ENCODE measurements at regions not wholly inside any gene's neighbourhood (a gene's known extent, or its start where the extent isn't known, plus 50 kb on each side); places are given as distances from the start of the nearest gene placed in this dataset.

DNA sequence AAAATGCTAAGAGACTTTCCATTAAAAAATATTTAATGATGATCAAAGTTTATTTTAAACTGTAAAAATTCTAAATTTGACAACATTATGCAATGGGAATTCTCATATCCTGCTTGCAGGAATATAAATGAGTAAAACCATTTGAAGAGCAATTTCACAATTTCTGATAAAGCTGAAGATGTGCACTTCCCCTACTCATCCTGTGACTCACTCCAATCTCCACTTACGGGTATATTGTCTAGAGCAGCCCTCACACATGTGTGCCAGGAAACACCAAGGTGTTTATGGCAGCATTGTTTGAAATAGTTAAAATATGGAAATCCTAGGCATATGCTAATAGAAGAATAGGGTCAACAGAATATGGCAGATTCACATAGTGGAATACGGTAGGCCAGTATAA is 158.4 kb downstream of the PDHA2 start:
- DNase-seq = no peak

DNA sequence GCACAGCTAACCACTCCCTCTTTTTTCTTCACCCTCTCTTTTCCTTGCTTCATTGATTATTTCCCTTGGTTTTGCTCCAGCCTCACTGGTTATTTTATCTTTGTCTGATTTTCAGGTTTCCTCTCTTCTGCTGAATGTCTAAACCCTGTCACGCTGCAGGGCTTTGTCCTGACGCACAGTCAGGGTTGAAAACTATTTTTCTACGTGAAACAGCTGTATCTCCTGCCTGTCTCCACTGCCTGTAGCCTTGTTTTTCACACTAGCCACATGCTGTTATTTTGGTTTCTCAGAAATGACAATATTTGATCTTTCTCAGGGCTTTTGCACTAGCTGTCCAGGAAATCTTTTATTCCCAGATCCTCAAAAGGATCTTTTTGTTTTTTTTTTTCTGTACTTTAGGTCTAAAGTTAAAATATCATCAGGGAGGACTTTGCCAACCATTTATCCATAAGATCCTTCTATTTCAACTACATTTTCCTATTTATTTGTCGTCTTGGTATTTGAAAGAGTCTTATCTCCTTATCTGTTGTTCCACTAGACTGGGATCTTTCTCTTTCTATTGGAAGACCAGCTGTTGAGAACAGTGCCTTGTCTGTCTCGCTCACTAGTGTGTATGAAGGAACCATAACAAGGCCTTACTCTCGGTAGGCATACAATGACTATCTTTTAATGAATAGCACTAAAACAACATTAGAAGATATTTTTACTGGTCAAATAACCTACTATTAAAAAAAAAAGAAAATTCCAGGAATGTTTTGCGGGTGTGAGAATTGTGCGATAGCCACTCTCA is 164.3 kb downstream of the PDHA2 start:
- DNase-seq = no peak

DNA sequence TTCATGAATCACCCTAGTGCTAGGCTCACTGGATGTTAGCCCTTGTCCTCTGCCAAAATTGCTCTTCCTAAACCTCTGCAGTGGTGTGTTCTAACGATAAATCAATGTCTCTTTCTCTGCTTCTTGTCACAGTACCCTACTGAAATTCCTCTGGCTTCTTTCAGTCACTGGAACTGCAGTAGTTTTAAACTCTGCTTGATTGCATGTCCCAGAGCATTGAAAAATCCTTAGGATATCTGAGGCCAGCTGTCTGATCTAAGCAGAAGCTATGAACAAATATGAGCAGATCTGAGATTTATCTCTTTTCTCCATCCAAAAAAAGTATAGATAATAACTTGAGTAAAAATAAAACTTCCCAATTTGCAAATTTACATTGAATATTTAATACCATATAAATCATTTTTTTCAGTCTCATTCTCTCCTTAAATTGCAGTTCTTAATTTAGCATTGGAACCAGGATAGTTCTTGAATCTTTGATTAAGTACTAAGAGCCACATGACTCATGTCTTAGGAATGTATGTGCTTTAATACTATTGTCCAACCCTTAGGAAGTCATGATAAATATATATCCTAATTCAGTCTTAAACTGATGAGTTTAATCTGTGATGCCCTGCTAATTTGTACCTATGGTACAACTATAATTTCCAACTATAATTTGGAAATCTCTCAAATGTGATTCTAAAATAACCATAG is 169.7 kb downstream of the PDHA2 start:
- no peak for DNase-seq

DNA sequence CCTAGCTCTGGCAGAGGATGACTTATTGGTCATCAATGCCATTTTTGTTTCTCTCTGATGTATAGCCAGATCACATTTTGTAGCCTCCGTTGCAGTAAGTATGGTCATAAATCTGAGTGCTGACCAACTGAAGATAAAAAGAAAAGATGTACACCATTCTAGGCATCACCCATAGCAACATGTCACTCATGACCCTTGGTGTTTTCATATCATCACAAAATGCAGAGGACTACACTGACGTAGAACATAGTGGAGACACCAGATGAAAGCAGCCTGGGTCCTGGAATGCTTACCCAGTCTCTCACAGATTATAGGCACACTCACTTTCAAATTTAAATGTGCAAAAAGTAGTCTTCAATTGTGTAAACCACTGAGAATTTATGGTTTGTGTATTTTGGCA is 172.8 kb downstream of the PDHA2 start:
- DNase-seq = no peak

DNA sequence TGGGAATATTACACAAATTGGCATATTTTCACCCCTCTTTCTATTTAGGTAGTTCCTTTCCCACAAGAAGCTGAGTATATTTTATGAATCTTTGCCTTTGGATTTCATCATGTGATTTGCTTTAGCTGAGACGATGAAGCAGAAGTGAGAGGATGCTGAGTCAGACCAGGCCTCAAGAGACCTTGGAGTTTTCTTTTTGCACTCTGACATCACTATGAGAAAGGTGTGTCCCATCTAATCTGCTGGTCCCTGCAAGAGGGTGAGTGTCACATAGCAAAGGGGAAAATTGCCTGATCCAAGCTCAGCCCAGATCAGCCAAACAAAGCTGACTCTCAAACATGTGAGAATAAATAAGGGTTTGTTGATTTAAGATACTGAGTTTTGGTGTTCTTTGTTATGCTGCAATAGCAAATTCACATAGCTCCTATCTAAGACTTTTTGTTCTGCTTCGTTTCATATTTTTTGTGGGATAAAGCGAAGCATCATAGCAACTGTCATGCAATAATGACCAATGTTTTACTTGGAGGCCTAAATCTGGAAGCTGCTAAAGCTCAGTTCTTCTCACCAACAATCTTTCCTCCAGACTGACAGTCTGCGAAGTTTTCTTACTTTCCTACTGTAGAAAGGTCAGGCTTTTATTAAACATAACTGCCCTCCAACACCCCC is 176.9 kb downstream of the PDHA2 start:
- DNase-seq = no peak

DNA sequence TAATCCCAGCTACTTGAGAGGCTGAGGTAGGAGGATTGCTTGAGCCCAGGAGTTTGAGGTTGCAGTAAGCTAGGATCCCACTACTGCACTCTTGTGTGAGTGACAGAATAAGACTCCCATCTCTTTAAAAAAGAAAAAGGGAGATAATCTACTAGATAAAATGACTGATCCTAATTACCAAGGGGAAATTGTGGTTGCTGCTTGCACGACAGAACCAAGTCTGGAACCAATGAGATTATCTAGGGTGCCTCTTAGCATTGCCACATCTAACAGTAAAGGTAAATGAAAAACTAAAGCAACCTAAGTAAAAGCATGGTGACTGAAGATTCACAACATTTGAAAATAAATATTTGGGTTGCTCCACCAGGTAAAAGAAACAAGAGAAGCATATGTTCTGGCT is 185.1 kb downstream of the PDHA2 start:
- DNase-seq = no peak

DNA sequence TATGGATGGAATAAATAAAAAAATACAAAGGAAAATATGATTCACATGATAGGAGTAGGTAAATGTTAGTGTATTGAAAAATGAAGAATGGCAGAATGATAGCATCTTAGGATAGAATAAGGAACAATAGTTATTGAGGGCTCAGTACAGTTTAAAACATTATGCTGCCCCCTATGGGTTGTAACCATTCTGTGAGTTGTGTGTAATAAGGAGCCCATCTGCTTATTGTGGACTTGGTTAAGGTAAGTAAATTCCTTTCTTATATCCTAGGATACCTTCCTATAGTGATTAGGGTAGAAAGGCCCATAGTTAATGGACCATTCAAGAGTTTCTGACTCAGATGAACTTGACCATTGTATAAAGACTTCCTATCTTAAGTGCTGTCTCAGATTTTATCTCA is 195.8 kb downstream of the PDHA2 start:
- no peak for DNase-seq

DNA sequence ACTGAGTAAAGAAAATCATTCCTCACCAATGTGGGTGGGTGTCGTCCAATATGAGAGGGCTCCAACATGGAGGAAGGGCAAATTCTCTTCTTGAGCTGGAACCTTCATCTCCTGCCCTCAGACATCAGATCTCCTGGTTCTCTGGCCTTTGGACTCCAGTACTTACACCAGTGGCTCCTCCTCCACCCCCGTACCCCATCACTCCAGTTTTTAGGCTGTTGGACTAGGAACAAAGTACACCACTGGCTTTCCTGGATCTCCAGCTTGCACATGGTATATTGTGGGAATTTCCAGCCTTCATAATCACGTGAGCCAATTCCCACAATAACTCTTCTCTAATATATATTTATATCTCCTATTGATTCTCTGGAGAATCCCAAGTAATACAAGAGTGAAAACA is 196.9 kb downstream of the PDHA2 start:
- no peak for DNase-seq

DNA sequence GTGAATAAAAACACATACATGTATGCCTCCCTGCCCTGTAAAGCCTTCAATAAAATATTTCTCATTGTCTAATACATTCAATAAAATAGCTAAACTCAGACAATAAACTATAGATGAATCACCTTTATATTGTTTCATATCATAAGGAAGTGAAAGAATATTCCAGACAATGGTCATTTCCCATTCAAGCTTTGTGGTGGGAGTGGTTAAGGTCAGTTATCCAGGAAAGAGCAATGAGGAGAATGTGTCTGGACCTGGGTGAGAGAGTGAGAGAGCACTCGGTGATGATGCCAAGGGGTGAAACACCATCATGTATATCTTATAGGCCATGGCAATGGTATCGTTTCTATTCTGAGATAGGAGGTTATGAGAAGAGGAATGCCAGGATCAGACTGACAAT is 197.8 kb downstream of the PDHA2 start:
- DNase-seq = no peak

DNA sequence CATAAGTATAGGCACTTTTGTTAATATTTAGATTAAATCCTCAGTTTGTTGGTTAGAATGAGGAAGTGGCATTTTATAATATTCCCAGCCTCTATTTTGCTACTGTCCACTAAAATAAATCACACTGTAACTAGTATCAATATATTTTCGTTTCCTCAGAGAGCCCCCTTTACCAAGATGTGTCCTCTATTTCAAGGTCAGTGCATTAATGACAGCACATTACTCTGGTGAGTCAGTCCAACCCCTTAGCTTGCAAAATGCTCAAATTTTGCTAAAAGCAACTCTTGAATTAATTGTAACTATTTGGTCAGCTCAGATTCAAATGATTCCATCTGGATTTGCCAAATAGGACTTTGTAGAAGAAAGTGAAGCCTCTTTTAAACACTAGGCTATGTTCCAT is 199.3 kb downstream of the PDHA2 start:
- no peak for DNase-seq

DNA sequence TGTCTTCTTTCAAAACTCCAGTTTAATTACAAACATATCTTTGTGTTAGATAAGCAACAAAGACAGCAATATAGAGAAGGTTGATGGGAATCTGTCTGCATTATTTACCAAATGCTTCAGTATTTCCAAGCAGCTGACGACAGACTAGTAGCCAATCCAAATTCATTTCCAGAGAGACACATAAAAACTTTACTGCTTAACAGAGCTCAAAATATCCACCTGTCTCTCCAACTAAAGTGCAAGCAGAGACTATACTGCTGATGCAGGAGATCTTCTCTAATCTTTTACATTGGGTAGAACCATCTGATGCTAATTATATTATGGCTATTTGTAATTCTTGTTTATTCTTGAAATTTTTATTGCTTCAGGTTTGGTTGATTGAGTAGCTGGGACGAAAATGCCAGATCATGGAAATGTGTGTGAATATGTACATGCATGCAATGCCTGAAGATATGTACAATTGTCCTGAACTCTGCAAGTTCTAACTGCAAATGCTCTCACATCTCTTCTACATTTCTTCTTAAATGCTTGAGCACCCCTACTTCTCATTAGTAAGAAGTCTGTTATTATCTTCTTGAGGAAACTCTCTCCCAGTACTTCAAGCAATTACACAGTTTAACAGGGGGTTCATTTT is 200.0 kb downstream of the PDHA2 start:
- no peak for DNase-seq

DNA sequence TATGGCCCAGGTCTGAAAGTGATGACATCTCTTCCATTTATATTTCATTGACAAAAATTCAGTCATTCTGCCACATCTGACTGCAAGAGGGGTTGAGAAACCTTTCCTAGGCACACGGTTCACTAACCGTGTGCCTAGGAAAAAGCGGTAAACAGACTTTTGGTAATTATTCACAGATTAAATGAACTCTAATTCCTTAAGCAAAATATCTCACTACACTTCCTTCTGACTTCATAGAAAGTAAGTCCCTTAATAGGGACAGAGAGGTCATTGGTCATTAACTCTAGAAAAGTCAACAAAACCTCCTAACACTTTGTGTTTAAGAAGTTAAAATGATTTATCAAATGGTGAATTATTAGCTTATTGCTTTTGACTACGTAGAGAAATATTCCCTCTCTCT is 205.1 kb downstream of the PDHA2 start:
- no peak for DNase-seq

DNA sequence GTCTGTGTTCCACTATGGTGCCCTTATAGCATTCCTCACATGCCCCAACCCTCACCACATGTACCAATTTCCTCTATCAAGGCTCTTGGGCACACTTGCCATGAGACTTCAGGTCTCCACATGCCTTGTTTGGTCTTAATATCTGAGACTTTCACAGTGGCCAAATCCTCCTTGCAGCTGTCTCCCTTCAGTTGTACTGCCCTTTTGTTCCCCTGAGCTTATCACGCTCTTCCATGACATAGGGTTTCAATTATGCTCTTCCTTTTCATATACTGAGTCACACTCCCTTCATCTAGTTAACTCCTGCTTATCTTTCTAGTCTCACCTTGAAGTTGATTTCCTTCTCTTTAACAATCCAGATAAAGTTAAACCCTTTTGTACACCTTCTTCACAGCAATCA is 212.9 kb downstream of the PDHA2 start:
- no peak for DNase-seq

DNA sequence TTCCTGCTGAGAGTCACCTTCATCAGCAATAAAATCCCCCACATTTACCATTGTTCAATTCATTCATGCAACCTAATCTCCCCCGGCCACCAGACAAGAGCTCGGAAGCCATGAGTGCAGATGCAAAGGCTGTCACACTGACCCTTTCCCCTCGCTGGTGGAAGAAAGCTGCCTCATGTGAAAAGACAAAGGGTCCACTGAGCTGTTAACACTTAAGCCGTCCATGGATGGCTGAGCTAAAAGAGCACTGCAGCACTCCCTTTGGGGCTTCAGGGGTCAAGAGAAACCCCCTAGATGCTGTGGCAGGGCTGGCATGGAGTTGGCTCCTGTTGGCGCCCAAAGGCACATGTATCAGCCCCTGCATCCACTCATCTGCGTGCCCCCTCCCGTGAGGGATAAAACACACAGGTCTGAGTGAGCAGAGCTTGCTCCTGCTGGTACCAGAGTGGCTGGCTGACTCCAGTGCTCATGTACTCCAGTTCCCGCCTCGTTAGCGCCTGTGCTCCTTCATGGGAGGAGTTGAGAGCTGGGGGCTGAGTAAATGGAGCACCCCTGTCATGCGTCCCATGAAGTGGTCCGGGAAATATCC is 216.5 kb downstream of the PDHA2 start:
- no peak for DNase-seq

DNA sequence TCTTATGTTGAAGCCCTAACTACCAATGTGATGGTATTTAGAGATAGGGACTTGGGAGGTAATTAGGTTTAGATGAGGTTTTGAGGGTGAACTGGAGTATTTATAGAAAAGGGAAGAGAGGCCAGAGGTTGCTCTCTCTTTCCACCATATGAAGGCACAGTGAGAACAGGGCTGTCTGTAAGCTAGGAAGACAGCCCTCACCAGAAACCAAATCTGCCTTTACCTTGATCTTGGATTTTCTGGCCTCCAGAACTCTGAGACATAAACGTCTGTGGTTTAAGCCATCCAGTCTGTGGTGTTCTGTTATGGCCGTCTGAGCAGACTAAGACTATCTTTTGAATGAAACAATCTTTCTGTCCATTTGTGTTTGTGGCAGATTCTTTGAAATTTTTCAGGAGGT is 223.7 kb downstream of the PDHA2 start:
- no peak for DNase-seq

DNA sequence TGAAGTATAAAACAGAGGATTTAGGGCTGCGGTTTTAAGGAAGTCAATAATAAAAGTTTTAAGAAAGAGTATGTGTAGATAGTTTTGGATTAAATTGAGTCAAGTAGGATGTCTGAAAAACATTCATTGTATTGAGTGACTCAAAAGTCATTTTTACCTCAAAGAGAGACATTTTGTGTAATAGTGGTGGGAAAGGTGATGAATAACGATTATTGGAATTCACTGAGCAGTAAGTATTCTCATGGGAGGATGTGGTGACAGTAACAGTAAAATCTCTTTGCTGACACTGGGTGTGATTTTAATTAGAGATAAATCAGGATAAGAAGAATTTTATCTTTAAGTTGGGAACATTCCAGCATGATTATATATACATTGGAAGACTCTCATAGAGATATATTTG is 233.6 kb downstream of the PDHA2 start:
- no peak for DNase-seq

DNA sequence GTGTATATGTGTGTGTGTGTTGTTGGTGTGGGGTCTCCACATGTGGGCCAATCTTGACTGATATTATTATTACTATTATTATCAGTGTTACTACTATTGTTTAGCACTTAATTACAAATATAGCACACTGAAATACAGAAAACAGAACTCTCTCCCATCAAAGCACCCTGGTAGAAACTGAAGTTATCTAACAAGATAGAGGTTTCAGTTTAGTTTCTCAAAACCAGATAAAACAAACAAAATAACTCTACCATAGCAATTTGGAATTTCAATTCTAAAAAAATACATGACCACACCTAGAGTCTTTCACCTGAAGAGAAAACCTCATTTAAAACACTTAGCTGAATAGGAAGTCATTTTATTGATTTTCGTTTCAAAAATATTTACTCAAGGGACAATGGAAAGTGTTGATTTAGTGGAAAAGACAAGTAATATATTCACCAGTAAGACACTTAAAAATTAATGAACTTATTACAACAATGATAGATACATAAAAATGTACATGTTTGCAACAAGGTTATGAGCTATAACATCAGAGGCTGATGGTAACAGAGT is 252.3 kb downstream of the PDHA2 start:
- DNase-seq = no peak

DNA sequence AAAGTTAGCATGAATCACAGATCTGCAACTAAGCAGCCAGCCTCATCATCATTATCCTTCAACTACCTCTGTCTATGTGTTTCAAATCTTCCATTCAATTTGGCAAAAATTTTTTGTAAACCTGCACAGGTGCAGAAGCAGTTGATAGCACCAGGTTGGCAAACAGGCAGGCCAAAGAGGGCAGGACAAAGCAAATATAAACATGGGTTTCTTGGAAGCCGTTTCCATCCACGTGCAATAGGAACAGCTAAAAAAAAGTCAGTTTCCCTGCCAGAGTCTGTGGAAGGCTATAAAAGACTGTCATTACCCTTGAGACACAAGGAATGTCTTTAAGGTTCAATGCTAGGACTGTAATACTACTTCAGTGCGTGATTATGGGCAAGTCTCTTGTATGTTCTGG is 253.2 kb downstream of the PDHA2 start:
- no peak for DNase-seq

DNA sequence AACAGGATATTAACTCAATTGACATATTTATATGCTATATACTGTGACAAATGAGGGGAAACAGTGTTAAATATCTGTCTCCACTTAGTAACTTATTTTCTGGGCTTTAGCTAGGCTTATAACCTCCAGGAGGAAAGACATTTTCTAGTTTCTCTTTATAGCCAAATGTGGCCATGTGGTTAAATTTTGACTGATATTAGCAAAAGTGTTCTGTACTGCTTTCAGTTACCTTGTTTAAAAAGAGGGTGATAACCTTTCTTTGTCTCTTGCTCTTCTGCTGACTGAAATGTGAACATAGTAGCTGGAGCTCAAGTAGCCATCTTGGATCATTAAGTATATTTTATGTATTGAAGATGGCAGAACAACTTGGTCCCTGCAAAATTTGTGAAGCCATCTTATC is 253.7 kb downstream of the PDHA2 start:
- no peak for DNase-seq

DNA sequence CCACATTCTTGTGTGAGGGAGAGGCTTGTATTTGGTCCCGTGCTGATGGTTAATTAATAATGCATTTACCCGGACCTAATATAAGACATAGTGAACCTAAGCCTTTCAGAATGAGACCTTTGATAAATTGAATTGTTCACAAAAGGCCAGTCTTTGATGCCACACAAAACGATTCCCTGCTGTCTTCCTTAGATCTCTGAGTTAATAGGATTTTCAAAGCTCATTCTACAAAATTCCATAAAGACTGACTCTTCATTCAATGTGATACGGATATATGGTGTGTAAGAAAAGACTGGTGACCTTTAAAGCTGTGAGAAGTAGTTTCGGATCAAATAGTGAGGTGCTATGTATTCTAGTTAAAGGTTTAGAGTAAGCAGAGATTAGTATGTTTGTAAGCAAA is 254.3 kb downstream of the PDHA2 start:
- no peak for DNase-seq

DNA sequence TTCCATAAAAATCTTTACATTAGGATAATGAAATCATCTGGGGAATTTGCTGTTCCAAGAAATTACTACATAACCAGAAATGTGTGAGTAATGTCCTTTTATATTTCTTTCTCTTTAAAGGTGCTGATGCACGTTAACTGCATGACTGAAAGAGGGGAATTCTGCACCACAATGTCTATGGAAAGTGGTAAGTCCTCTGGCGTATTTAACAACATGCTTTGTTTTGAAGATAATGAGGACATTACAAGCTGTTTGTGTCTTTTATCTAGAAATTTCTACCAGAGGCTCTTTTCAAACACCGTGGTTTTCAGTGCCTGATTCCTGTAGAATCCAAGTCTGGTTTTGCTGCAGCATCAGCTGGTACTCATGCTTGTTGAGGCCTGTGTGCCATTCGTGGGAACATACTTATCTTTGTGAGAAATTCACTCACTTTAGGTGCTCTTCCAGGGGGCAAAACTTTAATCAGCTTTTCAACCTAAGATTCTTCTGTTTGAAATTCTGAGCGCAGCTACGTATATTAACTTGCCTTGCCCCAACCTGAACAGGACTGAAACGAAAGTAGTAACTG is 257.2 kb downstream of the PDHA2 start:
- no peak for DNase-seq

DNA sequence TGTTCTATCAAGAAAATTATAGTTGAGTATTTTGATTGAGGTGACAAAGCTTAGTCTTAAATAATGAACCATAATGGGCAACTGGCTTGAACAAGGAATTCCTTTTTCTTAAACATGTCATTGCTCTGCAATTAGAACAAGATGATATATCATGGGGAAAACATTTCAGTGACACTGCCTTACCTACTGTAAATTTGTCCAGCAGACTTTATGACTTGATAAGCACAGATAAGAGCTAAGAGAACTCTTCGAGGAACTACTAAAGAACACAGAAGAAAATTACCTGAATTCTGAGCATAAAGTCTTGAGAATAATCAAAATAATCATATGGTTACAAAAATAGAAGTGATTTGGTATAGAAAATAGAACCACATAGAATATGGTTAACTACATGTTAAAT is 257.8 kb downstream of the PDHA2 start:
- no peak for DNase-seq

DNA sequence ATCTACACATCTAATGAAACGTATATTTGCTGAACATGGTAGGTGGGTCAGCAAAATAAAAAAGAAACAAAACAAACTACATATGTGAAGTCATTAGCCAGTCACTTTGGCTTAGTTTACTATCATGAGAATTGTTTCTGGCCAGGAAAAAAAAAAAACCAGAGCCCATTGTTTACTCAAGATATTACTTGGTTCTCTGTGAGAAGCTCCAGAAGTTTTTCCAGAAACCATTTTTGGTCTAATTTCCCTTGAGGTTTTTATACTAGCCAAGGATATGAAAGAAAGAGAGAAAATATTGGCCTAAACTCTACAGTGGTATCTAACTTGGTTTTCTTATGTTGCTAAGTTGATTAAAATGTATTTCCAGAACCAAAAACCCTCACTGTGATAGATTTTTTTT is 259.1 kb downstream of the PDHA2 start:
- no peak for DNase-seq
